Keratinocyte (primary cell): ENCODE measurements at regions not wholly inside any gene's neighbourhood (a gene's known extent, or its start where the extent isn't known, plus 50 kb on each side); places are given as distances from the start of the nearest gene placed in this dataset.

Experiments
- DNase-seq: peaks from one replicate; pipeline ENCODE4 v3.0.0-alpha.2; 2011; ENCODE audit warnings: low read depth, missing footprints, low spot score
- FAIRE-seq: peaks from 2 replicates; lab custom pipeline; 2011; peaks lifted over from hg19 to GRCh38; lab: Jason Lieb, UNC
- H2AFZ ChIP-seq: 2 replicates; pipeline ENCODE4 v1.6.0; 2012; ENCODE audit warnings: low read length, control low read depth, inconsistent platforms; ENCODE audit not compliant: control insufficient read depth
- H3K27ac ChIP-seq: 2 replicates; pipeline ENCODE4 v1.5.1; 2011; ENCODE audit warnings: low read length; ENCODE audit not compliant: control insufficient read depth, insufficient read depth
- H3K27me3 ChIP-seq: 3 replicates; pipeline ENCODE4 v1.6.0; 2011; ENCODE audit warnings: low read length; ENCODE audit not compliant: control insufficient read depth, insufficient read depth; ENCODE audit errors: extremely low read depth
- H3K36me3 ChIP-seq, 2 experiments: 2 replicates in 1 of 2; 3 replicates in 1 of 2; pipeline ENCODE4 v1.5.1; 2011; ENCODE audit warnings: low read length in 2 of 2, mild to moderate bottlenecking in 1 of 2; ENCODE audit not compliant: control insufficient read depth in 2 of 2, insufficient read depth in 2 of 2; ENCODE audit errors: extremely low read depth in 1 of 2
- H3K4me1 ChIP-seq: 3 replicates; pipeline ENCODE4 v1.5.1; 2011; ENCODE audit warnings: low read length; ENCODE audit not compliant: control insufficient read depth, insufficient read depth; ENCODE audit errors: extremely low read depth
- H3K4me2 ChIP-seq: 3 replicates; pipeline ENCODE4 v1.6.0; 2011; ENCODE audit warnings: low read depth, low read length; ENCODE audit not compliant: control insufficient read depth, insufficient read depth; ENCODE audit errors: extremely low read depth
- H3K4me3 ChIP-seq, 3 experiments: fragments of 200-600 bp in 1 of 3; sonication (generic) in 1 of 3; 2 replicates in 2 of 3; 3 replicates in 1 of 3; pipeline ENCODE4 v1.5.1; 2011 to 2016; ENCODE audit warnings: low read length in 3 of 3, mild to moderate bottlenecking in 3 of 3, control low read depth in 2 of 3, inconsistent platforms in 1 of 3, low read depth in 1 of 3, mixed read lengths in 1 of 3, mixed run types in 1 of 3, moderate library complexity in 1 of 3; ENCODE audit not compliant: control insufficient read depth in 2 of 3, insufficient read depth in 2 of 3; ENCODE audit errors: extremely low read depth in 1 of 3
- H3K79me2 ChIP-seq: 2 replicates; pipeline ENCODE4 v1.6.0; 2012; ENCODE audit warnings: low read length; ENCODE audit not compliant: control insufficient read depth, insufficient read depth
- H3K9ac ChIP-seq: 3 replicates; pipeline ENCODE4 v1.6.0; 2011; ENCODE audit warnings: low read length; ENCODE audit not compliant: control insufficient read depth, insufficient read depth; ENCODE audit errors: extremely low read depth
- H3K9me1 ChIP-seq: 3 replicates; pipeline ENCODE4 v1.6.0; 2011; ENCODE audit warnings: low read length; ENCODE audit not compliant: control insufficient read depth, insufficient read depth; ENCODE audit errors: extremely low read depth
- H3K9me3 ChIP-seq: 2 replicates; pipeline ENCODE4 v1.5.1; 2012; ENCODE audit warnings: low read depth, low read length; ENCODE audit not compliant: control insufficient read depth
- H4K20me1 ChIP-seq: 3 replicates; pipeline ENCODE4 v1.6.0; 2011; ENCODE audit warnings: low read length; ENCODE audit not compliant: control insufficient read depth, insufficient read depth; ENCODE audit errors: extremely low read depth
- EZH2 ChIP-seq: IDR thresholded peaks from one replicate; pipeline ENCODE4 v1.6.1; 2012; ENCODE audit warnings: inconsistent platforms, mild to moderate bottlenecking, low read length, moderate library complexity
- dilution Hi-C: fragments of 300-500 bp; cut with MboI; formaldehyde crosslinking; loops from one replicate; pipeline ENCODE4 v1.7.0; 2020; ENCODE audit warnings: low sequenced_read_pairs; ENCODE audit not compliant: extremely low pct_ligation_motif_present
- TF ChIP-seq, protein P1 (sequence below), 3 experiments: IDR thresholded peaks in 1 of 3; conservative IDR thresholded peaks in 1 of 3; optimal IDR thresholded peaks in 1 of 3; 2 replicates in 2 of 3; 3 replicates in 1 of 3; pipeline versions ENCODE3 to v1.5.1; 2011; ENCODE audit warnings: low read length in 3 of 3, mild to moderate bottlenecking in 3 of 3, moderate library complexity in 2 of 3, control low read depth in 1 of 3, inconsistent platforms in 1 of 3; ENCODE audit not compliant: insufficient read depth in 2 of 3; ENCODE audit errors: extremely low read depth in 1 of 3

DNA sequence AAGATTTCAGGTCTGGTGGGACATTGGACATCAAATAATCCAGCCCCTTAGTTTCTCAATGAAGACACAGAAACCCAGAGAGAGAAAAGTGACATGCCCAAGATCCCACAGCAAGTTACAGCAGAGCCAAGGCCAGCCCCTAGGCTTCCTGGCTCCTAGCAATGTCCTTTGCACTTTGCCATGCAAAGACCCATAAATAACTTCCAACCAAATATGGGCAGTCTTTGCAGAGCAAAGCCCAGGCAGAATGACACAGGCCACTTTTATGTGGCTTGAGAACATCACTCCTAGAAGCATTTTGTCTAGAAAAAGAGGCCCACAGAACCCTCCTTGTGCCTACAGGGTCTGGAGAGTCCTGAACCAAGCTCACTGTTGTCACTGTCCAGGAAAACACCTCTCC is 78.1 kb upstream of the ATP6AP2 start:
- no peak for DNase-seq
- no peak overlapping the region for H3K27ac ChIP-seq
- H4K20me1 ChIP-seq, result no peaks in the 10 kb centered on the region
- H2AFZ ChIP-seq, result no peak overlapping the region
- dilution Hi-C loops, result no loop called here
- H3K4me2 ChIP-seq, result no peak overlapping the region
- FAIRE-seq, result no peak
- TF ChIP-seq, protein P1, sequence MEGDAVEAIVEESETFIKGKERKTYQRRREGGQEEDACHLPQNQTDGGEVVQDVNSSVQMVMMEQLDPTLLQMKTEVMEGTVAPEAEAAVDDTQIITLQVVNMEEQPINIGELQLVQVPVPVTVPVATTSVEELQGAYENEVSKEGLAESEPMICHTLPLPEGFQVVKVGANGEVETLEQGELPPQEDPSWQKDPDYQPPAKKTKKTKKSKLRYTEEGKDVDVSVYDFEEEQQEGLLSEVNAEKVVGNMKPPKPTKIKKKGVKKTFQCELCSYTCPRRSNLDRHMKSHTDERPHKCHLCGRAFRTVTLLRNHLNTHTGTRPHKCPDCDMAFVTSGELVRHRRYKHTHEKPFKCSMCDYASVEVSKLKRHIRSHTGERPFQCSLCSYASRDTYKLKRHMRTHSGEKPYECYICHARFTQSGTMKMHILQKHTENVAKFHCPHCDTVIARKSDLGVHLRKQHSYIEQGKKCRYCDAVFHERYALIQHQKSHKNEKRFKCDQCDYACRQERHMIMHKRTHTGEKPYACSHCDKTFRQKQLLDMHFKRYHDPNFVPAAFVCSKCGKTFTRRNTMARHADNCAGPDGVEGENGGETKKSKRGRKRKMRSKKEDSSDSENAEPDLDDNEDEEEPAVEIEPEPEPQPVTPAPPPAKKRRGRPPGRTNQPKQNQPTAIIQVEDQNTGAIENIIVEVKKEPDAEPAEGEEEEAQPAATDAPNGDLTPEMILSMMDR (optimal IDR thresholded peaks at IDR 0.05 in 1 of 3, IDR thresholded peaks at IDR 0.05 in 1 of 3, conservative IDR thresholded peaks at IDR 0.05 in 1 of 3; ENCODE audit: extremely low read depth in 1 of 3, insufficient read depth in 2 of 3, low read length in 3 of 3), result no peak
- no peak for TF ChIP-seq EZH2
- no peak overlapping the region for H3K9ac ChIP-seq
- H3K36me3 ChIP-seq, result no peaks in the 10 kb centered on the region
- H3K4me1 ChIP-seq, result no peaks in the 10 kb centered on the region
- no peak overlapping the region for H3K4me3 ChIP-seq
- H3K27me3 ChIP-seq, result peaks cover 11% of the 10 kb centered on the region
- H3K9me3 ChIP-seq, result no peaks in the 10 kb centered on the region
- no peaks in the 10 kb centered on the region for H3K9me1 ChIP-seq
- H3K79me2 ChIP-seq, result no peaks in the 10 kb centered on the region

DNA sequence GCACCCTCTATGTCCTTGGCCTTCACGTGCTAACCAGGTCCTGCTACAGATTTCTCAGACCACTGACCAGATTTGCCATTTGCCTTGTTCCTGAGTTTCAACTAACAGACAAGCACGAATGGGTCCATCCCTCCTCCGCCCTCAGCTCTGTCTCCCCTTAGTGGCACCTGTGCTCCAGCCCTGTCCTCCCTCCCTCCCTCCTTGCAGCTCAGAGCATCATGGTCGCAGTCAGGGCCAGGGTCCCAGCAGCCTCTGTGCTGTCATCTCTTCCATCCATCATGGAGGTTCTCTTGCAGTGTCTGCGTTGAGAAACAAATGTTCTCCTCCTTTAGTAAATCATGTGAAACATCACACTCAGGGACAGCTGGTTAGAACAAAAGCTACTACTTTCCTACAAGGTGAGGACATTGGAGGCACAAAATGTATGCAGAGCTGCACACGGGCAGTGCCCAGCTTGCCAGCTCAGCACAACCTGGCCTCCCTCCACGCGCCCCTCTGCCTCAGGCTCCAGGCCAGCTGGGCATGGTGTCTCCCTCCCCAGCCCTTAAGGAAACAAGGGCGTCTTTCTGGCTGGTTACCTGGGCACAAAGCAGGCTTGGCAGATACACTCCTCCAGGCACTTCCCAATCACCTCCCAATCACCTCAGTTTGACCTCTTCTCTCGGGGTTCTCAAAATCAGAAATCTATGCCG is 79.5 kb upstream of the ATP6AP2 start:
- no peak for DNase-seq
- Histone ChIP-seq H3K36me3 (no peaks in the 10 kb centered on the region), H3K79me2 (no peaks in the 10 kb centered on the region), H2AFZ (no peak overlapping the region), H3K9me3 (no peaks in the 10 kb centered on the region), H3K4me2 (no peak overlapping the region), H3K4me1 (no peaks in the 10 kb centered on the region), H3K27me3 (peaks cover 6% of the 10 kb centered on the region), H4K20me1 (no peaks in the 10 kb centered on the region), H3K27ac (no peak overlapping the region), H3K9me1 (no peaks in the 10 kb centered on the region), H3K4me3 (no peak overlapping the region), H3K9ac (no peak overlapping the region)
- dilution Hi-C loops, result no loop called here
- TF ChIP-seq EZH2, result no peak
- TF ChIP-seq, protein P1 (optimal IDR thresholded peaks at IDR 0.05 in 1 of 3, IDR thresholded peaks at IDR 0.05 in 1 of 3, conservative IDR thresholded peaks at IDR 0.05 in 1 of 3; ENCODE audit: extremely low read depth in 1 of 3, insufficient read depth in 2 of 3, low read length in 3 of 3), result no peak
- no peak for FAIRE-seq
